AG08395 (cell line): ENCODE measurements at regions not wholly inside any gene's neighbourhood (a gene's known extent, or its start where the extent isn't known, plus 50 kb on each side); places are given as distances from the start of the nearest gene placed in this dataset.

ENCODE experiments used
- DNase-seq: peaks from one replicate; pipeline ENCODE4 v3.0.0; 2012; ENCODE audit warnings: mixed read lengths, low spot score

DNA sequence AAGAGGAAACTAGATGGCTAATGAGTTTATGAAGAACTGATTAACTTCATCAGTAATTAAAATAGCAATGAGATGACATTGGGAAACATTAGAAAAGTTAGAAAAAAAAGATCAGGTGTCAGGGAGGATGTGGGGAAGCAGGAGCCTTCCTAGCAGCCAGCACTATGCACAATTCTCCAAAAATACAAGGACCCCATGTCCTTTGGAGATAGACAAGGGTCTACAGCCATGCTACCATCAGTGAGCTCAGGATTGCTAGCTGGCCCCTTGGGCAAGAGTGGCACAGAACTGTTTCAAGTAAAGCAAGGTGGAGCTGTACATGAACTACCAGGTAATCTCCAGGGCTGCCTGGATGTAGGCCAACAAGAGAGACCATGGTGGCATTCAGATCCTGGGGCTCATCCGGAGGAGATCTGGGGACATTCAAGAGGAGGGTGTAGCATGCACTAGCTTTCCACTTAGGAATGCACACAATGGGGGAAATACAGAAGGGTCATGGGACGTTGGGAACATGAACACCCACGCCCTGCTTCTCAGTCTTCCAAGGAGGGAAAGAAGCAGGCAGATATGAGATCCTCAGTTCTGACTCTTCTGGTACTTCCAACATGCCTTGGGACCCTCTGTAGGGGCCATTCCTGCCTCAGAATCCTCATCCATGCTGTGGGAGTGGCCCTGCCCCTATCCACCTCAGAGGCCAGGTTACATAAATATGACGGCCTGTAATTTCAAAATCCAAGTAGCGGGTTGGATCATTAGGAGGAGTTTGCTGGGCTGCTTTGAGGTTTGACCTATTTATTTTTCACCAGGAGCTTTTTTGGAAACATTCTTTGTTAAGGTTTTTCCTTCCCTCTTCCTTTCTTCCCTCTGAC is 82.2 kb upstream of the HABP2 start:
- DNase-seq: no peak

DNA sequence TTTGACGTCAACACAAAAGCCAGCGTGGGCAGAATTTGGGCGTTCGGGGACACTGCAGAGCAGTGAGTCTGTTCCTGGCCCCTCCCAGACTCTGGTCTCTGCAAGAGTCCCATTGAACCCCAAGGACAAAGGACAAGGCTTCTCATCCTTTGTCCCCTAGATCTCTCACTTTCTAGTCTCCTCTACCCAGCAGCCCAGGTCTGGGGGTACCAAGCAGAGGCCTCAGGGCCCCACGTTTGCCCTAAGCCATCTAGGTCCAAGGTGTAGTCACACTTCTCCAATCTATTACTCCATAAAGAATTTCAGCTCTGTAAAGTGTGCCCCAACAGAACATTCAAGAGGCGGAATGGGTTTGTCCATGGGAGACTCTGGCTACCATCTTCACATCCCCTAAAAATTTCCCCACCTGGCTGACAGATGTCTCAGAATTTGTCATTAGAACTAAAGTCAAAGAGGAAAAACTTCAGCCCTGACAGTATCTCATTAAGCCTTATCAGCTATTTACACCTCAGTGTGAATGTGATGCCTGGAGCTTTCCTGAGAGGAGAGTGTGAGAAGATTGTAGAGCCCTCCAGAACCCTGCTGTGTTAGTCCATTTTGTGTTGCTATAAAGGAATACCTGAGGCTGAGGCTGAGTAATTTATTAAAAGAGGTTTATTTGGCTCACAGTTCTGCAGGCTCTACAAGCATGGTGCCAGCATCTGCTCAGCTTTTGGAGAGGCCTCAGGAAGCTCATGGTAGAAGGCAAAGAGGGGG is 81.4 kb upstream of the HABP2 start:
- DNase-seq: no peak

DNA sequence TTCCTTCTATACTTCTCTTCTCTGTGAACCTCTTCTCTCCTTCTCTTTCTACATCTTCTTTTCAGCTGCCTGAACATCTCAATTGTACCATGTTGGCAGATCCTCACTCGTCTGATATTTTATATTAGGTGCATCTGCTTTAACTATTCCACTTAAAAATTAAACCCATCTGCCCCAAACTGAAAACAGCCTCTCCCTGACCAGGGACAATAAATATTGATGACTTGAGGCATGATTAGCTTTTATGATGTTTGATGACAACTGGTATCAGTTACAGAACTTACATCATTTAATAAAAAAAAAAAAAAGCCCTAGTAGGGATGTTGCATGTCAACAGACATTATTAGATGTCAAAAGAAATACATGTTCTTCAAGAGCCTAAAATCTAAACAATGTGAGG is 79.8 kb upstream of the HABP2 start:
- DNase-seq: no peak

DNA sequence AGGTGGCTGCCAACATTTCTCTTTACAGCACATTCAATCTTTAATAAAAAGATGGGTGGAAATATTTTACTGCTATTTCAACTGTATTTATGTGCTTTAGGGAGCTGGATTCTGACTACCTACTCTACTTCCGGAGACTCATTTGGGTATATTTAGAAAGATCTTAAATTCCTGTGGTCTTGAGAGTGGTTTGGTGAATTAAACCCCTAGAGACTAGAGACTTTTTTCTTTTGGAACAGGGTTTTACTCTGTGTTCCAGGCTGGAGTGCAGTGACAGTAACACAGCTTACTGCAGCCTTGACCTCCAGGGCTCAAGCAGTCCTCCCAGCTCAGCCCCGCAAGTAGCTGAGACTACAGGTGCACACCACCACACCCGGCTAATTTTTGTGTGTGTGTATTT is 79.0 kb upstream of the HABP2 start:
- DNase-seq: peak; percentile 82

- DNase-seq: peak; percentile 37
Observed at GRCh38 chr10:113474752-113475151, 78.1 kb upstream of the HABP2 start.

GRCh38 chr10:113475381-113475807 is 77.5 kb upstream of the HABP2 start:
- peak; percentile 91 for DNase-seq

GRCh38 chr10:113476191-113476590 is 76.7 kb upstream of the HABP2 start:
- DNase-seq: peak; percentile 40

- no peak for DNase-seq
Observed at GRCh38 chr10:113476673-113477072, 76.2 kb upstream of the HABP2 start.

GRCh38 chr10:113477451-113477850 is 75.4 kb upstream of the HABP2 start:
- no peak for DNase-seq

- no peak for DNase-seq
Observed at GRCh38 chr10:113479346-113480080, 73.3 kb upstream of the HABP2 start.

- DNase-seq: no peak
Observed at GRCh38 chr10:113480081-113480360, 72.8 kb upstream of the HABP2 start.

- DNase-seq: no peak
Observed at GRCh38 chr10:113480851-113481502, 71.9 kb upstream of the HABP2 start.

GRCh38 chr10:113484487-113484886 is 68.4 kb upstream of the HABP2 start:
- DNase-seq: no peak

DNA sequence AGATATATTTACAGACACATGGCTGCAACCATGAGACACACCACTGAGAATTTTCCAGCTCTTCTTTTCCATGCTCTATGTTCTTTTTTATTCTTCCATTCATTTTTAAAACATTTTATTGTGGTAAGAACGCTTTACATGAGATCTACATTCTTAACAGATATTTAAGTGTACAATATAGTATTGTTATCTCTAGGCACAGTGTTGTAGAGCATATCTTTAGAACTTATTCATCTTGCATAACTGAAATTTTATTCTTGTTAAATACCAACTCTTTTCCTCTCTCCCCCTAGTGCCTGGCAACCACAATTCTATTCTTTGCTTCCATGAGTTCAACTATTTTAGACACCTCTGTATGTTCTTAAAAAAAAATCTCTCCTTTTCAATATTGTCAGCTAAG is 67.1 kb upstream of the HABP2 start:
- DNase-seq: peak; percentile 48

DNA sequence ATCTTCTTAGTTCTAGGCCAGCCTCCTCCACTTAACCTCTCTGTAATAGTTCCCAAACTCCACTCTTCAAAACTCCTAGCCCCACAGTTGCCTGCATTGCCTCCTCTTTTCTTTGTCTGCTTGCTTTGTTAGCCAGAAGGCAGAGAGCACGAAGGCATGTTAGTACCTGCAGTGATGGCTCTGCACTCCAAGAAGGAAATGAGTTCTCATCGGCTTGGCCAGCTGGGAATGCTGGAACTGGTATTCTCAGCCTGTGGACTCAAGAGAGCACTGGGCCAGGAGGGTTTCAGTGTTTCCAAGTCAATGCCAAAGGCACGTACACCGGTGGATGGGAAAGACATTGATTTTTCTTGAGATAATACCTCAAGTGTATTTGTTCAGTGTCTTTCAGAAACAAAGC is 66.3 kb upstream of the HABP2 start:
- peak; percentile 2 for DNase-seq

DNA sequence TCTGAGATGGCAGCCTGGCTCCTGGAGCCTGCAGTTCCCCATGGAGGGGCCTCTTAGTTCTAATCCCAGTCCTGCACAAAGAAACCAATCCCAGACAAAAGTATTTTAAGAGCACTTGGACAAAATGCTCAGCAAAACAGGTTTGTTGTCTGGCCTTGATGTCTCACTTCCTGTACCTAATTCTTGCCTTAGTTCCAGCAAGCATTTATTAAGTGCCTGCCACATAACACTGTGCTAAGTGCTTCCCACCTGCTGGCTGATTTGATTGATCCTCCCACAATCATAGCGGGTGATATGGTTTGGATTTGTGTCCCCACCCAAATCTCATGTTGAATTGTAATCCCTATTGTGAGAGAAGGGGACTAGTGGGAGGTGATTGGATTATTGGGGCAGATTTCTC is 65.7 kb upstream of the HABP2 start:
- DNase-seq: peak; percentile 1

DNA sequence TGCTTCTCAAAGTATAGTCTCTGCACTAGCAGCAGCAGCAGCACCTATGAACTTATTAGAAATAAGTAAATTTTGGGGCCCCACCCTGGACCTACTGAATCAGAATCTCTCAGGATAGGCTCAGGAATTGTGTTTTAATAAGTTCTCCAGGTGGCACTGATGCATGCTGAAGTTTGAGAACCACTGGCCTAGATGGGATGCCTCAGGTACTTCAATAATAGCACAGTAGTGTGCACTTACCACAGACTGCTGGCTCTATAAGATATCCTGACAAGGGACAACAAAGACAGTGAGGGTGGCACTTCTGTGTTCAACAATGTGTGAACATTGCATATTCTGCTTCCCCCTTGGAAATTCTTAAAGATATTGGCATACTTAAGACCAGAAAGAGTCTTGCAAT is 64.7 kb upstream of the HABP2 start:
- no peak for DNase-seq

- peak; percentile 0 for DNase-seq
Observed at GRCh38 chr10:113489522-113489921, 63.3 kb upstream of the HABP2 start.

DNA sequence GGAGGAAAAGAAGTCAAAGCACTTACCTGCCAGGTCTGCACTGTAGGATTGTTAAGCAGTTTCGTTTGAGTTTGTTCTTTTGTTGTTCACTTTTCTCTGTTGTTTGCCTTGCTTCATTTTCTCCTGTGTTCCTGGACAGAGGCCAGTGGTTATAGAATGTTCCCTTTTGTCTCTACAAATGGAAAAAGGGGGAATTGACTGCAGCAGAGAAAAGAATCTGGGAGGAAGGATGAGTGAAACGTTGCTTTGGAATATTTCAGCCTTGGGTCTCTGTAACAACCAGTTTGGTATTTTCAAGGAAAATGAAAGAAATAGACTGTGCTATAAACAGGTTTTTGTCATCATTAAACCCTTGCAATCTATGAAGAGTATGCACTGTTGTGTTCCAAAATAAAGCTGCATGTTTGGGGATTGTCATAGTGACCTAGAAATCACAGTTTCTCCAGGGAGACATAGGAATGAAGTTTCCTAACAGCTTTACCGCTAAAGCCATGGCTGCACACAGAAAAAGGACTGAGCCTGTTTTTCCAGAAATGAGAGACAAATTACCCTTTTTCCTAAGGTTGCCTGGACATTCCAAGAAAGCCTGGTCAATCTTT is 60.8 kb upstream of the HABP2 start:
- DNase-seq: peak; percentile 78

GRCh38 chr10:113493195-113493594 is 59.7 kb upstream of the HABP2 start:
- DNase-seq: peak; percentile 59

- peak; percentile 60 for DNase-seq
Observed at GRCh38 chr10:113493882-113494301, 59.0 kb upstream of the HABP2 start.

- DNase-seq: peak; percentile 65
Observed at GRCh38 chr10:113494761-113495160, 58.1 kb upstream of the HABP2 start.
